ENCODE measurements at regions not wholly inside any gene's neighbourhood (a gene's known extent, or its start where the extent isn't known, plus 50 kb on each side); places are given as distances from the start of the nearest gene placed in this dataset.

DNA sequence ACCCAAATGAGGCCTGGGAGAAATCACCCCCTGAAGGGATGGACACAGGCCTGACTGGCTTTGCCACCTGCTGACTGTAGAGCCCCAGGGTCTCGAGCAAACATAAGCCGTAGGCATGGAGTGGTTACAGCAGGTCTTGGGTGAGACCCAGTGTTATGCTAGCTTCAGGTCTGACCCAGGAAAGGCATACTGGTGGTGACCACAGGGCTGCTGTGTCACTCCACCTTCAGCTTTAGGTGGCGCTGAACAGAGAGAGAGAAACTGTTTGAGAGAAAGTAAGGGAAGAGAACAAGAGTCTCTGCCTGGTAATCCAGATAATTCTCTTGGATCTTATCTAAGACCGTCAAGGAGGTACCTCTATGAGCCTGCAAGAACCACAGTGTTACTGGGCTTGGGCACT, 1544.2 kb upstream of the TMEFF2 start:
- H3K4me2 ChIP-seq (ENCODE audit: low read depth, low read length): no peak overlapping the region
- H3K9me3 ChIP-seq (replicated peaks; ENCODE audit: insufficient read depth, low read length): no peaks in the 10 kb centered on the region; the same call in 1 of the 2 replicates

DNA sequence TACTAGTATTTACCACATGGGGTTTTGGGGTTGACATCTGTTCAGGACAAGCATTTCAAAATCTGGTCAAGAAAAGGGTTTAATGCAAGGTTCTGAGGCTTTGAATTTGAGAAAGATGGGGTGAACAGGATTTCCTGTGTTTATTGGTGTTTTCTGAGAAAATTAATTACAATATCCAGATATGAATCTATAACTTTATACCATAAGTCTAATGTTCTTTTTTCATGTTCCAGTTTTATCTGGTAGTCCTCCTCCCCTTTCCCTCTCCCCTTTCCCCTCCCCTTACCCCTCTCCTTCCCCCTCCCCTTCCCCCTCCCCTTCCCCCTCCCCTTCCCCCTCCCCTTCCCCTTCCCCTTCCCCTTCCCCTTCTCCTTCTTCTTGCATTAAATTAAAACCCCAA, 1518.2 kb upstream of the TMEFF2 start:
- H3K79me2 ChIP-seq (ENCODE audit: low read length): no peaks in the 10 kb centered on the region
- H3K27ac ChIP-seq (ENCODE audit: low read length): no peak overlapping the region
- H4K20me1 ChIP-seq (ENCODE audit: insufficient read depth, low read length): no peaks in the 10 kb centered on the region
- H3K4me1 ChIP-seq (ENCODE audit: low read length): no peaks in the 10 kb centered on the region
- no peaks in the 10 kb centered on the region for H3K27me3 ChIP-seq (replicated peaks; ENCODE audit: insufficient read depth, low read length)
- no peak overlapping the region for H3K4me3 ChIP-seq (ENCODE audit: low read length)
- no peak overlapping the region for H3K9ac ChIP-seq (ENCODE audit: low read length)
- H3F3A ChIP-seq (ENCODE audit: insufficient read depth, low read length): no peaks in the 10 kb centered on the region
- H3K4me2 ChIP-seq (ENCODE audit: low read depth, low read length): no peak overlapping the region
- H3K9me2 ChIP-seq (replicated peaks; ENCODE audit: insufficient read depth, low read length): no peaks in the 10 kb centered on the region
- TF ChIP-seq EZH2phosphoT487 (IDR thresholded peaks at IDR 0.05; ENCODE audit: low read length) (no peak), EZH2 (optimal IDR thresholded peaks at IDR 0.05; ENCODE audit: low read depth, low read length) (no peak), CTCF (IDR thresholded peaks at IDR 0.05; ENCODE audit: low read length) (no peak)
- no peaks in the 10 kb centered on the region for H3K36me3 ChIP-seq (replicated peaks; ENCODE audit: insufficient read depth, low read length)
- no peaks in the 10 kb centered on the region for H3K9me3 ChIP-seq (replicated peaks; ENCODE audit: insufficient read depth, low read length)
- H2AFZ ChIP-seq (ENCODE audit: low read length): no peak overlapping the region
- no peak for DNase-seq

More for the DNA sequence above, 1544.2 kb upstream of the TMEFF2 start:
- no peaks in the 10 kb centered on the region for H4K20me1 ChIP-seq (ENCODE audit: insufficient read depth, low read length)
- H3F3A ChIP-seq (ENCODE audit: insufficient read depth, low read length): no peaks in the 10 kb centered on the region
- DNase-seq: no peak
- H3K4me3 ChIP-seq (ENCODE audit: low read length): no peak overlapping the region
- no peaks in the 10 kb centered on the region for H3K36me3 ChIP-seq (replicated peaks; ENCODE audit: insufficient read depth, low read length)
- no peak overlapping the region for H3K27ac ChIP-seq (ENCODE audit: low read length)
- no peaks in the 10 kb centered on the region for H3K9me2 ChIP-seq (replicated peaks; ENCODE audit: insufficient read depth, low read length)
- H2AFZ ChIP-seq (ENCODE audit: low read length): no peak overlapping the region
- no peak for TF ChIP-seq CTCF (IDR thresholded peaks at IDR 0.05; ENCODE audit: low read length)
- TF ChIP-seq EZH2 (optimal IDR thresholded peaks at IDR 0.05; ENCODE audit: low read depth, low read length): no peak
- no peak for TF ChIP-seq EZH2phosphoT487 (IDR thresholded peaks at IDR 0.05; ENCODE audit: low read length)
- H3K79me2 ChIP-seq (ENCODE audit: low read length): no peaks in the 10 kb centered on the region
- H3K9ac ChIP-seq (ENCODE audit: low read length): no peak overlapping the region
- H3K27me3 ChIP-seq (replicated peaks; ENCODE audit: insufficient read depth, low read length): no peaks in the 10 kb centered on the region
- no peaks in the 10 kb centered on the region for H3K4me1 ChIP-seq (ENCODE audit: low read length)

GRCh38 chr2:193703411-193703810, 1508.7 kb upstream of the TMEFF2 start:
- no peak overlapping the region for H3K9ac ChIP-seq (ENCODE audit: low read length)
- no peaks in the 10 kb centered on the region for H3K9me2 ChIP-seq (replicated peaks; ENCODE audit: insufficient read depth, low read length)
- H3K4me1 ChIP-seq (ENCODE audit: low read length): no peaks in the 10 kb centered on the region
- no peaks in the 10 kb centered on the region for H3K36me3 ChIP-seq (replicated peaks; ENCODE audit: insufficient read depth, low read length)
- no peak overlapping the region for H3K4me3 ChIP-seq (ENCODE audit: low read length)
- no peaks in the 10 kb centered on the region for H3K79me2 ChIP-seq (ENCODE audit: low read length)
- H4K20me1 ChIP-seq (ENCODE audit: insufficient read depth, low read length): no peaks in the 10 kb centered on the region
- TF ChIP-seq EZH2 (optimal IDR thresholded peaks at IDR 0.05; ENCODE audit: low read depth, low read length): no peak
- TF ChIP-seq CTCF (IDR thresholded peaks at IDR 0.05; ENCODE audit: low read length): no peak
- TF ChIP-seq EZH2phosphoT487 (IDR thresholded peaks at IDR 0.05; ENCODE audit: low read length): no peak
- no peak overlapping the region for H3K4me2 ChIP-seq (ENCODE audit: low read depth, low read length)
- no peaks in the 10 kb centered on the region for H3F3A ChIP-seq (ENCODE audit: insufficient read depth, low read length)
- no peak for DNase-seq
- no peaks in the 10 kb centered on the region for H3K27me3 ChIP-seq (replicated peaks; ENCODE audit: insufficient read depth, low read length)
- no peaks in the 10 kb centered on the region for H3K9me3 ChIP-seq (replicated peaks; ENCODE audit: insufficient read depth, low read length)
- no peak overlapping the region for H3K27ac ChIP-seq (ENCODE audit: low read length)
- no peak overlapping the region for H2AFZ ChIP-seq (ENCODE audit: low read length)
